GM19438 (cell line): ENCODE measurements at regions not wholly inside any gene's neighbourhood (a gene's known extent, or its start where the extent isn't known, plus 50 kb on each side); places are given as distances from the start of the nearest gene placed in this dataset.
"Not testable (repeated sequence)": the region's sequence is repeated elsewhere in the genome, so short reads cannot be mapped to it uniquely, and the experiment has no call there.

ENCODE experiments used
- ATAC-seq: cut with Tn5 transposase; IDR thresholded peaks from one replicate; pipeline ENCODE4 v1.9.1; 2021; ENCODE audit warnings: low read depth; ENCODE audit not compliant: unreplicated experiment

GRCh38 chr3:194028434-194029004, 107.4 kb upstream of the HES1 start:
- no peak for ATAC-seq

GRCh38 chr3:194029846-194030245, 106.1 kb upstream of the HES1 start:
- no peak for ATAC-seq

GRCh38 chr3:194030372-194030771, 105.6 kb upstream of the HES1 start:
- ATAC-seq, result no peak

GRCh38 chr3:194031349-194031748, 104.6 kb upstream of the HES1 start:
- ATAC-seq, result no peak

- no peak for ATAC-seq
These were observed 103.9 kb upstream of the HES1 start for GRCh38 chr3:194031867-194032635.

GRCh38 chr3:194032828-194033435, 103.0 kb upstream of the HES1 start:
- no peak for ATAC-seq

GRCh38 chr3:194034346-194035336, 101.3 kb upstream of the HES1 start:
- no peak for ATAC-seq

- no peak for ATAC-seq
These were observed 100.4 kb upstream of the HES1 start for GRCh38 chr3:194035406-194036138.

- no peak for ATAC-seq
These were observed 99.1 kb upstream of the HES1 start for GRCh38 chr3:194036842-194037241.

GRCh38 chr3:194038346-194038745, 97.6 kb upstream of the HES1 start:
- ATAC-seq, result not testable (repeated sequence)

GRCh38 chr3:194038960-194039359, 97.0 kb upstream of the HES1 start:
- ATAC-seq, result no peak

GRCh38 chr3:194040516-194041273, 95.3 kb upstream of the HES1 start:
- no peak for ATAC-seq

GRCh38 chr3:194042927-194043326, 93.0 kb upstream of the HES1 start:
- ATAC-seq, result no peak

GRCh38 chr3:194043516-194043915, 92.4 kb upstream of the HES1 start:
- ATAC-seq, result no peak

GRCh38 chr3:194045289-194045688, 90.7 kb upstream of the HES1 start:
- no peak for ATAC-seq

- ATAC-seq, result no peak
These were observed 90.0 kb upstream of the HES1 start for GRCh38 chr3:194045919-194046318.

- ATAC-seq, result no peak
These were observed 89.4 kb upstream of the HES1 start for GRCh38 chr3:194046531-194046930.

- no peak for ATAC-seq
These were observed 88.8 kb upstream of the HES1 start for GRCh38 chr3:194046995-194047645.

- ATAC-seq, result no peak
These were observed 86.6 kb upstream of the HES1 start for GRCh38 chr3:194049394-194049793.
